IMR-90 (cell line): ENCODE measurements at regions not wholly inside any gene's neighbourhood (a gene's known extent, or its start where the extent isn't known, plus 50 kb on each side); places are given as distances from the start of the nearest gene placed in this dataset.

Experiments used
- ATAC-seq: fragments of 200-7000 bp; cut with Tn5 transposase; 2 replicates; pipeline ENCODE4 v1.9.1; 2020; ENCODE audit warnings: low read depth, mild to moderate bottlenecking, moderate library complexity
- BruUV-seq: library from RNA; stranded (reverse); fragments of 400-500 nt; replicated peaks from 2 replicates; lab custom pipeline; 2021; lab: Mats Ljungman, UMichigan
- CTCF ChIA-PET: fragments of 300-600 bp; formaldehyde crosslinking; extraction: SDS; loops from one replicate; lab custom pipeline; 2021; ENCODE audit warnings: antibody characterized with exemption; lab: Yijun Ruan, JAX
- POLR2A ChIA-PET: fragments of 300-600 bp; sonication (Branson Sonifier 250); formaldehyde crosslinking; loops from one replicate; lab custom pipeline; 2022; ENCODE audit warnings: antibody characterized with exemption; ENCODE audit not compliant: unreplicated experiment; lab: Charles Lee
- DNase-seq: peaks from one replicate; pipeline ENCODE4 v3.0.0; 2013
- H2AFZ ChIP-seq: replicated peaks from 2 replicates; pipeline ENCODE3; 2013; ENCODE audit warnings: low read length, mild to moderate bottlenecking; ENCODE audit not compliant: poor library complexity
- H2AK5ac ChIP-seq: 2 replicates; pipeline ENCODE4 v1.6.1; 2013; ENCODE audit warnings: low read depth, low read length, inconsistent platforms
- H2AK9ac ChIP-seq: replicated peaks from 2 replicates; pipeline ENCODE3; 2013; ENCODE audit warnings: mild to moderate bottlenecking, low read depth, low read length, moderate library complexity; ENCODE audit not compliant: poor library complexity
- H2BK120ac ChIP-seq: 2 replicates; pipeline ENCODE4 v1.6.1; 2013; ENCODE audit warnings: low read depth, low read length, inconsistent platforms
- H2BK15ac ChIP-seq: 3 replicates; pipeline ENCODE4 v1.6.1; 2013; ENCODE audit warnings: low read depth, low read length, inconsistent platforms
- H2BK20ac ChIP-seq: 2 replicates; pipeline ENCODE4 v1.6.1; 2013; ENCODE audit warnings: low read depth, mild to moderate bottlenecking, inconsistent platforms, low read length, moderate library complexity
- H2BK5ac ChIP-seq: 2 replicates; pipeline ENCODE4 v1.6.1; 2013; ENCODE audit warnings: mild to moderate bottlenecking, low read depth, low read length, inconsistent platforms; ENCODE audit not compliant: poor library complexity, severe bottlenecking
- H3K14ac ChIP-seq: replicated peaks from 2 replicates; pipeline ENCODE4 v1.6.1; 2013; ENCODE audit warnings: low read depth, low read length, inconsistent platforms
- H3K18ac ChIP-seq: 2 replicates; pipeline ENCODE4 v1.6.1; 2013; ENCODE audit warnings: low read depth, low read length, control low read depth
- H3K23ac ChIP-seq: 2 replicates; pipeline ENCODE4 v1.6.1; 2013; ENCODE audit warnings: low read depth, low read length, inconsistent platforms
- H3K27ac ChIP-seq: 2 replicates; pipeline ENCODE4 v1.5.1; 2013; ENCODE audit warnings: mild to moderate bottlenecking, control low read depth, low read length; ENCODE audit not compliant: insufficient read depth
- H3K27me3 ChIP-seq: 2 replicates; pipeline ENCODE4 v1.6.1; 2013; ENCODE audit warnings: low read length; ENCODE audit not compliant: control insufficient read depth, insufficient read depth
- H3K36me3 ChIP-seq: 2 replicates; pipeline ENCODE4 v1.6.1; 2013; ENCODE audit warnings: low read length, mixed read lengths; ENCODE audit not compliant: control insufficient read depth, insufficient read depth
- H3K4ac ChIP-seq: 2 replicates; pipeline ENCODE4 v1.6.1; 2013; ENCODE audit warnings: low read depth, low read length, inconsistent platforms
- H3K4me1 ChIP-seq: 2 replicates; pipeline ENCODE4 v1.6.1; 2013; ENCODE audit warnings: low read length, mixed read lengths; ENCODE audit not compliant: control insufficient read depth, insufficient read depth
- H3K4me2 ChIP-seq: 2 replicates; pipeline ENCODE4 v1.6.1; 2013; ENCODE audit warnings: low read depth, mild to moderate bottlenecking, control low read depth, low read length, moderate library complexity
- H3K4me3 ChIP-seq: 2 replicates; pipeline ENCODE4 v1.5.1; 2013; ENCODE audit warnings: low read depth, mild to moderate bottlenecking, control low read depth, low read length, moderate library complexity; ENCODE audit not compliant: insufficient read depth
- H3K56ac ChIP-seq: 2 replicates; pipeline ENCODE4 v1.6.1; 2013; ENCODE audit warnings: low read length, inconsistent platforms; ENCODE audit not compliant: insufficient read depth; ENCODE audit errors: extremely low read depth
- H3K79me1 ChIP-seq, 2 experiments: 2 replicates each; pipeline ENCODE4 v1.6.1; 2013; ENCODE audit warnings: low read length in 2 of 2, inconsistent platforms in 1 of 2, low read depth in 1 of 2
- H3K9ac ChIP-seq: 2 replicates; pipeline ENCODE4 v1.6.1; 2013; ENCODE audit warnings: low read depth, low read length, control low read depth
- H3K9me1 ChIP-seq: 2 replicates; pipeline ENCODE4 v1.6.1; 2013; ENCODE audit warnings: low read length, inconsistent platforms; ENCODE audit not compliant: insufficient read depth
- H3K9me3 ChIP-seq: 2 replicates; pipeline ENCODE4 v1.6.1; 2013; ENCODE audit warnings: low read length; ENCODE audit not compliant: control insufficient read depth, insufficient read depth
- H4K20me1 ChIP-seq: 2 replicates; pipeline ENCODE4 v1.6.1; 2013; ENCODE audit warnings: low read length, inconsistent platforms; ENCODE audit not compliant: insufficient read depth
- H4K5ac ChIP-seq: 2 replicates; pipeline ENCODE4 v1.6.1; 2013; ENCODE audit warnings: mild to moderate bottlenecking, low read depth, low read length, control low read depth
- H4K8ac ChIP-seq, 2 experiments: 2 replicates each; pipeline ENCODE4 v1.6.1; 2013; ENCODE audit warnings: low read depth in 2 of 2, low read length in 2 of 2, control low read depth in 1 of 2, inconsistent platforms in 1 of 2
- H4K91ac ChIP-seq: 2 replicates; pipeline ENCODE4 v1.6.1; 2013; ENCODE audit warnings: low read depth, low read length, inconsistent platforms; ENCODE audit not compliant: insufficient read depth
- CTCF ChIP-seq: conservative IDR thresholded peaks from 2 replicates; pipeline ENCODE4 v1.5.1; 2012; ENCODE audit warnings: mild to moderate bottlenecking, low read depth, low read length, improper control_type of control experiment
- NFE2L2 ChIP-seq: fragments of 150-350 bp; IDR thresholded peaks from 2 replicates; pipeline ENCODE4 v1.6.1; 2016; ENCODE audit warnings: low read depth, mild to moderate bottlenecking, low read length
- POLR2A ChIP-seq: IDR thresholded peaks from 2 replicates; pipeline ENCODE4 v1.6.1; 2012; ENCODE audit warnings: mild to moderate bottlenecking, low read depth, low read length
- WGBS, 2 experiments: methylation state at CpG; one replicate each; pipeline versions ENCODE4 v1.1.5 to v1.1.7; 2013; ENCODE audit warnings: missing lambda C conversion rate in 2 of 2; ENCODE audit not compliant: insufficient read length in 1 of 2; ENCODE audit errors: extremely low coverage in 2 of 2; 5-methylcytosine and 5-hydroxymethylcytosine counted together
- dilution Hi-C: fragments of 300-500 bp; cut with HindIII; formaldehyde crosslinking; loops from one replicate; pipeline ENCODE4 v1.14.3; 2018; ENCODE audit warnings: low sequenced_read_pairs; ENCODE audit not compliant: unreplicated experiment
- in situ Hi-C: fragments of 300-500 bp; cut with MboI; formaldehyde crosslinking; loops from 3 replicates; pipeline ENCODE4 v1.14.3; 2019; ENCODE audit warnings: low sequenced_read_pairs, inconsistent platforms, mixed read lengths
- intact Hi-C: fragments of 100-400 bp; cut with micrococcal nuclease; formaldehyde crosslinking; loops from 2 replicates; pipeline ENCODE4 v1.10.0; 2022

DNA sequence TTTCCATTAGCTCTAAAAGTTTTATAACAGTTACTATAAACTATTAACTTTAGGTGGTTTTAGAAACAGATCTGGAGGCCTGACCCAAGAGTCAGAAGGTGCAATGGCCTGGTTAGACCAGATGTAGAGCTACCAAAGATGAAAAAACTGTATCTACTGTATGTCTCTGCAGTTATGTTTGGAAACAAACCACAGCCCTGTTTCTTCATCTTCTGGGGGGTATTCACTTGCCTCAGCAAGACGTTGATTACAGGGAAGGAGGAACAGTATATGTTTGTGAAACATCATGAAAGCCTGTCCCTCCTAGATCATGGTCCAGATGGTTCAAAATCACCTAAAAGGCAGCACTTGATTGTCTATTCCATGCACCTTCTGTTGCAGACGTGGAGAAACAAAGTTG, 220.2 kb downstream of the SUCLG1 start:
- no peak overlapping the region for H2BK15ac ChIP-seq
- no peak overlapping the region for H2AFZ ChIP-seq
- ChIA-PET CTCF (no interaction called here), POLR2A (no interaction called here)
- no peak overlapping the region for H2BK120ac ChIP-seq
- H3K14ac ChIP-seq: no peak overlapping the region
- H3K4me2 ChIP-seq: no peak overlapping the region
- BruUV-seq: no TSS peak
- H3K56ac ChIP-seq: no peak overlapping the region
- H4K20me1 ChIP-seq: no peaks in the 10 kb centered on the region
- H3K4me3 ChIP-seq: no peak overlapping the region
- no peak overlapping the region for H2AK9ac ChIP-seq
- intact Hi-C loops: no loop called here
- no peak overlapping the region for H2BK20ac ChIP-seq
- H3K9me3 ChIP-seq: no peaks in the 10 kb centered on the region
- no peak overlapping the region for H3K27ac ChIP-seq
- peaks cover 1% of the 10 kb centered on the region for H3K27me3 ChIP-seq
- H3K36me3 ChIP-seq: no peaks in the 10 kb centered on the region
- TF ChIP-seq CTCF (no peak), POLR2A (no peak), NFE2L2 (no peak)
- no peak overlapping the region for H4K5ac ChIP-seq
- H3K23ac ChIP-seq: no peak overlapping the region
- no peak overlapping the region for H4K8ac ChIP-seq
- no peaks in the 10 kb centered on the region for H3K9me1 ChIP-seq
- no peak overlapping the region for H3K18ac ChIP-seq
- no peaks in the 10 kb centered on the region for H3K4me1 ChIP-seq
- no peak overlapping the region for H3K9ac ChIP-seq
- H3K79me1 ChIP-seq: no peaks in the 10 kb centered on the region
- dilution Hi-C loops: no loop called here
- no peak overlapping the region for H4K91ac ChIP-seq
- ATAC-seq (no peak), DNase-seq (no peak)
- 0% methylated on average over 1 of the region's 2 CpGs; no CpG with 5 or more reads in 1 of the 2 experiments for WGBS, 2 experiments
- no peak overlapping the region for H2AK5ac ChIP-seq
- H3K4ac ChIP-seq: no peak overlapping the region
- H2BK5ac ChIP-seq: no peak overlapping the region
- in situ Hi-C loops: no loop called here
